H9 (cell line): ENCODE measurements at regions not wholly inside any gene's neighbourhood (a gene's known extent, or its start where the extent isn't known, plus 50 kb on each side); places are given as distances from the start of the nearest gene placed in this dataset.

Experiments
- DNase-seq: peaks from one replicate; pipeline ENCODE4 v3.0.0-alpha.2; 2017
- H2AFZ ChIP-seq: one replicate; pipeline ENCODE4 v1.6.1; 2013; ENCODE audit warnings: mild to moderate bottlenecking, low read length, control low read depth, moderate library complexity
- H2AK5ac ChIP-seq: 2 replicates; pipeline ENCODE4 v1.6.1; 2013; ENCODE audit warnings: low read length, control low read depth, mixed read lengths; ENCODE audit not compliant: insufficient read length
- H2BK120ac ChIP-seq: one replicate; pipeline ENCODE4 v1.6.1; 2013; ENCODE audit warnings: low read depth, mild to moderate bottlenecking, low read length, control low read depth, inconsistent platforms; ENCODE audit not compliant: poor library complexity, severe bottlenecking
- H2BK12ac ChIP-seq: 2 replicates; pipeline ENCODE4 v1.6.1; 2013; ENCODE audit warnings: low read length, control low read depth, mixed read lengths, low read depth; ENCODE audit not compliant: insufficient read length
- H2BK15ac ChIP-seq: 2 replicates; pipeline ENCODE4 v1.6.1; 2013; ENCODE audit warnings: low read depth, low read length, control low read depth
- H2BK20ac ChIP-seq: one replicate; pipeline ENCODE4 v1.6.1; 2013; ENCODE audit warnings: low read depth, mild to moderate bottlenecking, low read length, control low read depth, inconsistent platforms; ENCODE audit not compliant: poor library complexity, severe bottlenecking
- H2BK5ac ChIP-seq: 2 replicates; pipeline ENCODE4 v1.6.1; 2013; ENCODE audit warnings: low read length, control low read depth, mixed read lengths; ENCODE audit not compliant: insufficient read length
- H3K14ac ChIP-seq: 2 replicates; pipeline ENCODE4 v1.6.1; 2013; ENCODE audit warnings: low read length, control low read depth; ENCODE audit not compliant: insufficient read depth
- H3K18ac ChIP-seq: 2 replicates; pipeline ENCODE4 v1.6.1; 2013; ENCODE audit warnings: low read depth, mild to moderate bottlenecking, mixed read lengths, low read length, control low read depth; ENCODE audit not compliant: insufficient read length
- H3K23ac ChIP-seq: 2 replicates; pipeline ENCODE4 v1.6.1; 2013; ENCODE audit warnings: low read length, control low read depth, mixed read lengths, low read depth; ENCODE audit not compliant: insufficient read length
- H3K23me2 ChIP-seq: 2 replicates; pipeline ENCODE4 v1.6.1; 2013; ENCODE audit warnings: low read depth, mild to moderate bottlenecking, mixed read lengths, low read length, control low read depth; ENCODE audit not compliant: insufficient read length, poor library complexity, severe bottlenecking
- H3K27ac ChIP-seq: 2 replicates; pipeline ENCODE4 v1.5.1; 2013; ENCODE audit warnings: low read length, control low read depth, mixed read lengths, low read depth; ENCODE audit not compliant: insufficient read length
- H3K27me3 ChIP-seq: 2 replicates; pipeline ENCODE4 v1.6.1; 2013; ENCODE audit warnings: low read length, control low read depth, inconsistent platforms; ENCODE audit not compliant: insufficient read depth
- H3K4ac ChIP-seq: 2 replicates; pipeline ENCODE4 v1.6.1; 2013; ENCODE audit warnings: low read depth, mild to moderate bottlenecking, control low read depth, inconsistent platforms, low read length, moderate library complexity
- H3K4me1 ChIP-seq: 2 replicates; pipeline ENCODE4 v1.6.1; 2013; ENCODE audit warnings: low read length, control low read depth, inconsistent platforms; ENCODE audit not compliant: insufficient read depth
- H3K4me2 ChIP-seq: 2 replicates; pipeline ENCODE4 v1.6.1; 2013; ENCODE audit warnings: low read length, control low read depth, mixed read lengths; ENCODE audit not compliant: insufficient read length, insufficient read depth
- H3K56ac ChIP-seq: 2 replicates; pipeline ENCODE4 v1.6.1; 2013; ENCODE audit warnings: low read depth, mild to moderate bottlenecking, mixed read lengths, low read length, control low read depth; ENCODE audit not compliant: insufficient read length
- H3K79me1 ChIP-seq: 2 replicates; pipeline ENCODE4 v1.6.1; 2013; ENCODE audit warnings: low read depth, mild to moderate bottlenecking, moderate library complexity, low read length, control low read depth, inconsistent platforms; ENCODE audit not compliant: insufficient read depth, poor library complexity, severe bottlenecking
- H3K79me2 ChIP-seq: 2 replicates; pipeline ENCODE4 v1.6.1; 2013; ENCODE audit warnings: low read length, control low read depth, inconsistent platforms; ENCODE audit not compliant: insufficient read depth
- H3K9ac ChIP-seq: 2 replicates; pipeline ENCODE4 v1.6.1; 2013; ENCODE audit warnings: low read length, control low read depth, mixed read lengths; ENCODE audit not compliant: insufficient read length; ENCODE audit errors: extremely low read depth
- H3K9me3 ChIP-seq: one replicate; pipeline ENCODE4 v1.6.1; 2013; ENCODE audit warnings: low read depth, low read length, inconsistent platforms; ENCODE audit not compliant: control insufficient read depth
- H3T11ph ChIP-seq: one replicate; pipeline ENCODE4 v1.6.1; 2013; ENCODE audit warnings: mild to moderate bottlenecking, low read length, control low read depth, inconsistent platforms
- H4K20me1 ChIP-seq: one replicate; pipeline ENCODE4 v1.6.1; 2013; ENCODE audit not compliant: control insufficient read depth, insufficient read length, insufficient read depth
- H4K5ac ChIP-seq: 2 replicates; pipeline ENCODE4 v1.6.1; 2013; ENCODE audit warnings: low read depth, mild to moderate bottlenecking, mixed read lengths, low read length, control low read depth; ENCODE audit not compliant: insufficient read length
- H4K8ac ChIP-seq: replicated peaks from 2 replicates; pipeline ENCODE4 v1.6.1; 2013; ENCODE audit warnings: low read length, control low read depth, mixed read lengths, low read depth; ENCODE audit not compliant: insufficient read length
- H4K91ac ChIP-seq: 2 replicates; pipeline ENCODE4 v1.6.1; 2013; ENCODE audit warnings: low read depth, mild to moderate bottlenecking, moderate library complexity, mixed read lengths, low read length, control low read depth; ENCODE audit not compliant: insufficient read length
- H3K27ac Mint-ChIP-seq, 3 experiments: 2 replicates in 2 of 3; 3 replicates in 1 of 3; pipeline ENCODE4 v1.8.0; 2020 to 2021; ENCODE audit warnings: mixed read lengths in 3 of 3, mild to moderate bottlenecking in 1 of 3, moderate library complexity in 1 of 3
- H3K27me3 Mint-ChIP-seq: 2 replicates; pipeline ENCODE4 v1.8.0; 2021; ENCODE audit warnings: low read depth, mild to moderate bottlenecking, moderate library complexity, mixed read lengths
- H3K36me3 Mint-ChIP-seq, 3 experiments: 2 replicates in 2 of 3; 3 replicates in 1 of 3; pipeline ENCODE4 v1.8.0; 2020 to 2021; ENCODE audit warnings: low read depth in 3 of 3, mixed read lengths in 3 of 3; ENCODE audit not compliant: insufficient read depth in 1 of 3
- H3K4me1 Mint-ChIP-seq, 2 experiments: 2 replicates each; pipeline ENCODE4 v1.8.0; 2020; ENCODE audit warnings: mixed read lengths in 2 of 2
- H3K4me3 Mint-ChIP-seq, 2 experiments: 2 replicates in 1 of 2; 3 replicates in 1 of 2; pipeline ENCODE4 v1.8.0; 2020 to 2021; ENCODE audit warnings: mild to moderate bottlenecking in 2 of 2, mixed read lengths in 2 of 2, moderate library complexity in 1 of 2
- H3K9me3 Mint-ChIP-seq, 2 experiments: 2 replicates in 1 of 2; 3 replicates in 1 of 2; pipeline ENCODE4 v1.8.0; 2020; ENCODE audit warnings: mild to moderate bottlenecking in 2 of 2, mixed read lengths in 2 of 2, moderate library complexity in 1 of 2
- WGBS: extraction: QIAGEN DNeasy Blood & Tissue Kit; methylation state at CpG from one replicate; pipeline ENCODE4 v1.1.7; 2013; ENCODE audit warnings: missing lambda C conversion rate, low lambda C conversion rate, mixed read lengths; ENCODE audit not compliant: insufficient read length; ENCODE audit errors: extremely low coverage; 5-methylcytosine and 5-hydroxymethylcytosine counted together
- TF ChIP-seq, protein P1 (sequence below): fragments of 200-600 bp; sonication (generic); conservative IDR thresholded peaks from 3 replicates; pipeline ENCODE4 v1.8.0; 2021; ENCODE audit warnings: antibody characterized with exemption, mild to moderate bottlenecking

DNA sequence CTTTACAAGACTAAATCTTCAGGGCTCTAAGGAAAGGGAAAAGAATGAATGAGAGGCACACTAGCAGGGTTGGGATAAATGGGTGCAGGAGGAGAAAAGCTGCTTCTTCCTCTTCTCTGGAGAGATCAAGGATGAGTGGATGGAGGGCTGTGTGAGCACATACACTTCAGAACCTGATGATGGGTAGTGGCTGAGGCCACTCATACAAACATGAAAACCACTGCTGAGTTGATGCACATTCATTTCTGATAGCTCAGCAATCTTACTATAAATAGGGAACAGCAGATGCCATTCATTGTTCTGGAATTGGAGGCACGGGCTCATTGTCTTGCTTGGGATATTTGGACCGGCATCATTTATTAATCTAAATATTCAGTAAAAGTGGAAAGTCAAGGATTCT, 152.4 kb upstream of the KCTD1 start:
- Histone ChIP-seq H3K79me2 (no peaks in the 10 kb centered on the region), H3K9me3 (no peaks in the 10 kb centered on the region), H2AK5ac (no peak overlapping the region), H3K23ac (no peak overlapping the region), H4K91ac (no peak overlapping the region), H3K23me2 (no peaks in the 10 kb centered on the region), H3K14ac (no peak overlapping the region), H4K8ac (no peak overlapping the region), H4K20me1 (no peaks in the 10 kb centered on the region), H3K18ac (no peak overlapping the region), H2BK20ac (no peak overlapping the region), H3K4me1 (no peaks in the 10 kb centered on the region), H2BK5ac (no peak overlapping the region), H3K4ac (no peak overlapping the region), H2BK12ac (no peak overlapping the region), H3K27ac (no peak overlapping the region), H3K4me2 (no peak overlapping the region), H2BK15ac (no peak overlapping the region), H3K56ac (no peak overlapping the region), H3T11ph (no peak overlapping the region), H3K9ac (no peak overlapping the region), H3K79me1 (no peaks in the 10 kb centered on the region), H3K27me3 (peaks cover 22% of the 10 kb centered on the region; the same call in 1 of the 2 replicates), H2AFZ (no peak overlapping the region), H4K5ac (no peak overlapping the region), H2BK120ac (no peak overlapping the region)
- no CpG with 5 or more reads among the region's 2 CpGs for WGBS
- H3K27me3 Mint-ChIP-seq, result peaks cover 56% of the 10 kb centered on the region
- H3K4me3 Mint-ChIP-seq, result no peak overlapping the region
- TF ChIP-seq, protein P1, sequence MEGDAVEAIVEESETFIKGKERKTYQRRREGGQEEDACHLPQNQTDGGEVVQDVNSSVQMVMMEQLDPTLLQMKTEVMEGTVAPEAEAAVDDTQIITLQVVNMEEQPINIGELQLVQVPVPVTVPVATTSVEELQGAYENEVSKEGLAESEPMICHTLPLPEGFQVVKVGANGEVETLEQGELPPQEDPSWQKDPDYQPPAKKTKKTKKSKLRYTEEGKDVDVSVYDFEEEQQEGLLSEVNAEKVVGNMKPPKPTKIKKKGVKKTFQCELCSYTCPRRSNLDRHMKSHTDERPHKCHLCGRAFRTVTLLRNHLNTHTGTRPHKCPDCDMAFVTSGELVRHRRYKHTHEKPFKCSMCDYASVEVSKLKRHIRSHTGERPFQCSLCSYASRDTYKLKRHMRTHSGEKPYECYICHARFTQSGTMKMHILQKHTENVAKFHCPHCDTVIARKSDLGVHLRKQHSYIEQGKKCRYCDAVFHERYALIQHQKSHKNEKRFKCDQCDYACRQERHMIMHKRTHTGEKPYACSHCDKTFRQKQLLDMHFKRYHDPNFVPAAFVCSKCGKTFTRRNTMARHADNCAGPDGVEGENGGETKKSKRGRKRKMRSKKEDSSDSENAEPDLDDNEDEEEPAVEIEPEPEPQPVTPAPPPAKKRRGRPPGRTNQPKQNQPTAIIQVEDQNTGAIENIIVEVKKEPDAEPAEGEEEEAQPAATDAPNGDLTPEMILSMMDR, result no peak
- no peaks in the 10 kb centered on the region; a peak in 2 of 5 replicates for H3K9me3 Mint-ChIP-seq
- no peak for DNase-seq
- no peaks in the 10 kb centered on the region for H3K36me3 Mint-ChIP-seq
- H3K27ac Mint-ChIP-seq, result no peak overlapping the region
- peaks cover 0 to 11% of the 10 kb centered on the region in 2 experiments; a peak in 3 of 4 replicates for H3K4me1 Mint-ChIP-seq
